ENCODE measurements at regions not wholly inside any gene's neighbourhood (a gene's known extent, or its start where the extent isn't known, plus 50 kb on each side); places are given as distances from the start of the nearest gene placed in this dataset.

DNA sequence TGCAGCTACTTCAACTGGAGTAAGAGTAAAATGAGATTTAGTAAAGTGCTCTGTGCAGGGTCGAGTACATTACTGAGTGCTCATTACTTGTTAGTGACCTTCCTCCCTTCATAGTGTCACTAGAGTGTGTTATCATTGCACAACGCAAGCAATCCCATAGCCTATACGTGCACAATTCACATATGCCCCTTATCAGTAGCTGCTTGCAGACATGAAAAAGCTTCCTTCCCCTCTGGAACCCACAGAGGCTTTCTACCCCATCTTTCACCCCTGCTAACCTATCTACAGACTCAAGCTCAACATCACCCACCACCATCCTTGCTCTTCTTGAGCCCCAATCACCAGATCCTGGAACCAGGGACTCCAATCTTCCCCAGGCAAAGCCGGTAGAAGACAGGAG lies 59.3 kb downstream of the C7orf25 start:
- TF ChIP-seq, protein P1, sequence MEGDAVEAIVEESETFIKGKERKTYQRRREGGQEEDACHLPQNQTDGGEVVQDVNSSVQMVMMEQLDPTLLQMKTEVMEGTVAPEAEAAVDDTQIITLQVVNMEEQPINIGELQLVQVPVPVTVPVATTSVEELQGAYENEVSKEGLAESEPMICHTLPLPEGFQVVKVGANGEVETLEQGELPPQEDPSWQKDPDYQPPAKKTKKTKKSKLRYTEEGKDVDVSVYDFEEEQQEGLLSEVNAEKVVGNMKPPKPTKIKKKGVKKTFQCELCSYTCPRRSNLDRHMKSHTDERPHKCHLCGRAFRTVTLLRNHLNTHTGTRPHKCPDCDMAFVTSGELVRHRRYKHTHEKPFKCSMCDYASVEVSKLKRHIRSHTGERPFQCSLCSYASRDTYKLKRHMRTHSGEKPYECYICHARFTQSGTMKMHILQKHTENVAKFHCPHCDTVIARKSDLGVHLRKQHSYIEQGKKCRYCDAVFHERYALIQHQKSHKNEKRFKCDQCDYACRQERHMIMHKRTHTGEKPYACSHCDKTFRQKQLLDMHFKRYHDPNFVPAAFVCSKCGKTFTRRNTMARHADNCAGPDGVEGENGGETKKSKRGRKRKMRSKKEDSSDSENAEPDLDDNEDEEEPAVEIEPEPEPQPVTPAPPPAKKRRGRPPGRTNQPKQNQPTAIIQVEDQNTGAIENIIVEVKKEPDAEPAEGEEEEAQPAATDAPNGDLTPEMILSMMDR (IDR thresholded peaks at IDR 0.05), result no peak
- no peak for TF ChIP-seq POLR2A (IDR thresholded peaks at IDR 0.05)

All from body of pancreas (tissue), 4 donors.